H9 (cell line): ENCODE measurements at regions not wholly inside any gene's neighbourhood (a gene's known extent, or its start where the extent isn't known, plus 50 kb on each side); places are given as distances from the start of the nearest gene placed in this dataset.

Source experiments
- DNase-seq: peaks from one replicate; pipeline ENCODE4 v3.0.0-alpha.2; 2017
- H2AFZ ChIP-seq: one replicate; pipeline ENCODE4 v1.6.1; 2013; ENCODE audit warnings: mild to moderate bottlenecking, low read length, control low read depth, moderate library complexity
- H2AK5ac ChIP-seq: 2 replicates; pipeline ENCODE4 v1.6.1; 2013; ENCODE audit warnings: low read length, control low read depth, mixed read lengths; ENCODE audit not compliant: insufficient read length
- H2BK120ac ChIP-seq: one replicate; pipeline ENCODE4 v1.6.1; 2013; ENCODE audit warnings: low read depth, mild to moderate bottlenecking, low read length, control low read depth, inconsistent platforms; ENCODE audit not compliant: poor library complexity, severe bottlenecking
- H2BK12ac ChIP-seq: 2 replicates; pipeline ENCODE4 v1.6.1; 2013; ENCODE audit warnings: low read length, control low read depth, mixed read lengths, low read depth; ENCODE audit not compliant: insufficient read length
- H2BK15ac ChIP-seq: 2 replicates; pipeline ENCODE4 v1.6.1; 2013; ENCODE audit warnings: low read depth, low read length, control low read depth
- H2BK20ac ChIP-seq: one replicate; pipeline ENCODE4 v1.6.1; 2013; ENCODE audit warnings: low read depth, mild to moderate bottlenecking, low read length, control low read depth, inconsistent platforms; ENCODE audit not compliant: poor library complexity, severe bottlenecking
- H2BK5ac ChIP-seq: 2 replicates; pipeline ENCODE4 v1.6.1; 2013; ENCODE audit warnings: low read length, control low read depth, mixed read lengths; ENCODE audit not compliant: insufficient read length
- H3K14ac ChIP-seq: 2 replicates; pipeline ENCODE4 v1.6.1; 2013; ENCODE audit warnings: low read length, control low read depth; ENCODE audit not compliant: insufficient read depth
- H3K18ac ChIP-seq: 2 replicates; pipeline ENCODE4 v1.6.1; 2013; ENCODE audit warnings: low read depth, mild to moderate bottlenecking, mixed read lengths, low read length, control low read depth; ENCODE audit not compliant: insufficient read length
- H3K23ac ChIP-seq: 2 replicates; pipeline ENCODE4 v1.6.1; 2013; ENCODE audit warnings: low read length, control low read depth, mixed read lengths, low read depth; ENCODE audit not compliant: insufficient read length
- H3K23me2 ChIP-seq: 2 replicates; pipeline ENCODE4 v1.6.1; 2013; ENCODE audit warnings: low read depth, mild to moderate bottlenecking, mixed read lengths, low read length, control low read depth; ENCODE audit not compliant: insufficient read length, poor library complexity, severe bottlenecking
- H3K27ac ChIP-seq: 2 replicates; pipeline ENCODE4 v1.5.1; 2013; ENCODE audit warnings: low read length, control low read depth, mixed read lengths, low read depth; ENCODE audit not compliant: insufficient read length
- H3K27me3 ChIP-seq: 2 replicates; pipeline ENCODE4 v1.6.1; 2013; ENCODE audit warnings: low read length, control low read depth, inconsistent platforms; ENCODE audit not compliant: insufficient read depth
- H3K4ac ChIP-seq: 2 replicates; pipeline ENCODE4 v1.6.1; 2013; ENCODE audit warnings: low read depth, mild to moderate bottlenecking, control low read depth, inconsistent platforms, low read length, moderate library complexity
- H3K4me1 ChIP-seq: 2 replicates; pipeline ENCODE4 v1.6.1; 2013; ENCODE audit warnings: low read length, control low read depth, inconsistent platforms; ENCODE audit not compliant: insufficient read depth
- H3K4me2 ChIP-seq: 2 replicates; pipeline ENCODE4 v1.6.1; 2013; ENCODE audit warnings: low read length, control low read depth, mixed read lengths; ENCODE audit not compliant: insufficient read length, insufficient read depth
- H3K56ac ChIP-seq: 2 replicates; pipeline ENCODE4 v1.6.1; 2013; ENCODE audit warnings: low read depth, mild to moderate bottlenecking, mixed read lengths, low read length, control low read depth; ENCODE audit not compliant: insufficient read length
- H3K79me1 ChIP-seq: 2 replicates; pipeline ENCODE4 v1.6.1; 2013; ENCODE audit warnings: low read depth, mild to moderate bottlenecking, moderate library complexity, low read length, control low read depth, inconsistent platforms; ENCODE audit not compliant: insufficient read depth, poor library complexity, severe bottlenecking
- H3K79me2 ChIP-seq: 2 replicates; pipeline ENCODE4 v1.6.1; 2013; ENCODE audit warnings: low read length, control low read depth, inconsistent platforms; ENCODE audit not compliant: insufficient read depth
- H3K9ac ChIP-seq: 2 replicates; pipeline ENCODE4 v1.6.1; 2013; ENCODE audit warnings: low read length, control low read depth, mixed read lengths; ENCODE audit not compliant: insufficient read length; ENCODE audit errors: extremely low read depth
- H3K9me3 ChIP-seq: one replicate; pipeline ENCODE4 v1.6.1; 2013; ENCODE audit warnings: low read depth, low read length, inconsistent platforms; ENCODE audit not compliant: control insufficient read depth
- H3T11ph ChIP-seq: one replicate; pipeline ENCODE4 v1.6.1; 2013; ENCODE audit warnings: mild to moderate bottlenecking, low read length, control low read depth, inconsistent platforms
- H4K20me1 ChIP-seq: one replicate; pipeline ENCODE4 v1.6.1; 2013; ENCODE audit not compliant: control insufficient read depth, insufficient read length, insufficient read depth
- H4K5ac ChIP-seq: 2 replicates; pipeline ENCODE4 v1.6.1; 2013; ENCODE audit warnings: low read depth, mild to moderate bottlenecking, mixed read lengths, low read length, control low read depth; ENCODE audit not compliant: insufficient read length
- H4K8ac ChIP-seq: replicated peaks from 2 replicates; pipeline ENCODE4 v1.6.1; 2013; ENCODE audit warnings: low read length, control low read depth, mixed read lengths, low read depth; ENCODE audit not compliant: insufficient read length
- H4K91ac ChIP-seq: 2 replicates; pipeline ENCODE4 v1.6.1; 2013; ENCODE audit warnings: low read depth, mild to moderate bottlenecking, moderate library complexity, mixed read lengths, low read length, control low read depth; ENCODE audit not compliant: insufficient read length
- H3K27ac Mint-ChIP-seq, 3 experiments: 2 replicates in 2 of 3; 3 replicates in 1 of 3; pipeline ENCODE4 v1.8.0; 2020 to 2021; ENCODE audit warnings: mixed read lengths in 3 of 3, mild to moderate bottlenecking in 1 of 3, moderate library complexity in 1 of 3
- H3K27me3 Mint-ChIP-seq: 2 replicates; pipeline ENCODE4 v1.8.0; 2021; ENCODE audit warnings: low read depth, mild to moderate bottlenecking, moderate library complexity, mixed read lengths
- H3K36me3 Mint-ChIP-seq, 3 experiments: 2 replicates in 2 of 3; 3 replicates in 1 of 3; pipeline ENCODE4 v1.8.0; 2020 to 2021; ENCODE audit warnings: low read depth in 3 of 3, mixed read lengths in 3 of 3; ENCODE audit not compliant: insufficient read depth in 1 of 3
- H3K4me1 Mint-ChIP-seq, 2 experiments: 2 replicates each; pipeline ENCODE4 v1.8.0; 2020; ENCODE audit warnings: mixed read lengths in 2 of 2
- H3K4me3 Mint-ChIP-seq, 2 experiments: 2 replicates in 1 of 2; 3 replicates in 1 of 2; pipeline ENCODE4 v1.8.0; 2020 to 2021; ENCODE audit warnings: mild to moderate bottlenecking in 2 of 2, mixed read lengths in 2 of 2, moderate library complexity in 1 of 2
- H3K9me3 Mint-ChIP-seq, 2 experiments: 2 replicates in 1 of 2; 3 replicates in 1 of 2; pipeline ENCODE4 v1.8.0; 2020; ENCODE audit warnings: mild to moderate bottlenecking in 2 of 2, mixed read lengths in 2 of 2, moderate library complexity in 1 of 2
- WGBS: extraction: QIAGEN DNeasy Blood & Tissue Kit; methylation state at CpG from one replicate; pipeline ENCODE4 v1.1.7; 2013; ENCODE audit warnings: missing lambda C conversion rate, low lambda C conversion rate, mixed read lengths; ENCODE audit not compliant: insufficient read length; ENCODE audit errors: extremely low coverage; 5-methylcytosine and 5-hydroxymethylcytosine counted together
- TF ChIP-seq, protein P1 (sequence below): fragments of 200-600 bp; sonication (generic); conservative IDR thresholded peaks from 3 replicates; pipeline ENCODE4 v1.8.0; 2021; ENCODE audit warnings: antibody characterized with exemption, mild to moderate bottlenecking

- H4K8ac ChIP-seq, result no peak overlapping the region
- no peak overlapping the region for H4K5ac ChIP-seq
- no CpG with 5 or more reads among the region's 4 CpGs for WGBS
- no peaks in the 10 kb centered on the region for H3K4me1 ChIP-seq
- H3K23ac ChIP-seq, result no peak overlapping the region
- H3K4me2 ChIP-seq, result no peak overlapping the region
- Mint-ChIP-seq H3K4me1 (peaks cover 6 to 10% of the 10 kb centered on the region in 2 experiments), H3K36me3 (no peaks in the 10 kb centered on the region), H3K27ac (no peak overlapping the region), H3K9me3 (no peaks in the 10 kb centered on the region; a peak in 1 of 5 replicates), H3K4me3 (no peak overlapping the region), H3K27me3 (no peaks in the 10 kb centered on the region; the same call in none of the 2 replicates)
- no peak overlapping the region for H2AK5ac ChIP-seq
- no peak overlapping the region for H2BK12ac ChIP-seq
- no peaks in the 10 kb centered on the region for H4K20me1 ChIP-seq
- no peak overlapping the region for H4K91ac ChIP-seq
- no peaks in the 10 kb centered on the region for H3K27me3 ChIP-seq
- no peak overlapping the region for H3K14ac ChIP-seq
- H3K9ac ChIP-seq, result no peak overlapping the region
- H2AFZ ChIP-seq, result no peak overlapping the region
- H3K9me3 ChIP-seq, result no peaks in the 10 kb centered on the region
- H3K23me2 ChIP-seq, result no peaks in the 10 kb centered on the region
- no peak overlapping the region for H3K4ac ChIP-seq
- H2BK15ac ChIP-seq, result no peak overlapping the region
- no peak overlapping the region for H3T11ph ChIP-seq
- no peak overlapping the region for H3K27ac ChIP-seq
- H3K79me2 ChIP-seq, result no peaks in the 10 kb centered on the region
- no peak overlapping the region for H2BK20ac ChIP-seq
- no peaks in the 10 kb centered on the region for H3K79me1 ChIP-seq
- H3K18ac ChIP-seq, result no peak overlapping the region
- no peak for DNase-seq
- H3K56ac ChIP-seq, result no peak overlapping the region
- no peak overlapping the region for H2BK5ac ChIP-seq
- H2BK120ac ChIP-seq, result no peak overlapping the region
- TF ChIP-seq, protein P1, sequence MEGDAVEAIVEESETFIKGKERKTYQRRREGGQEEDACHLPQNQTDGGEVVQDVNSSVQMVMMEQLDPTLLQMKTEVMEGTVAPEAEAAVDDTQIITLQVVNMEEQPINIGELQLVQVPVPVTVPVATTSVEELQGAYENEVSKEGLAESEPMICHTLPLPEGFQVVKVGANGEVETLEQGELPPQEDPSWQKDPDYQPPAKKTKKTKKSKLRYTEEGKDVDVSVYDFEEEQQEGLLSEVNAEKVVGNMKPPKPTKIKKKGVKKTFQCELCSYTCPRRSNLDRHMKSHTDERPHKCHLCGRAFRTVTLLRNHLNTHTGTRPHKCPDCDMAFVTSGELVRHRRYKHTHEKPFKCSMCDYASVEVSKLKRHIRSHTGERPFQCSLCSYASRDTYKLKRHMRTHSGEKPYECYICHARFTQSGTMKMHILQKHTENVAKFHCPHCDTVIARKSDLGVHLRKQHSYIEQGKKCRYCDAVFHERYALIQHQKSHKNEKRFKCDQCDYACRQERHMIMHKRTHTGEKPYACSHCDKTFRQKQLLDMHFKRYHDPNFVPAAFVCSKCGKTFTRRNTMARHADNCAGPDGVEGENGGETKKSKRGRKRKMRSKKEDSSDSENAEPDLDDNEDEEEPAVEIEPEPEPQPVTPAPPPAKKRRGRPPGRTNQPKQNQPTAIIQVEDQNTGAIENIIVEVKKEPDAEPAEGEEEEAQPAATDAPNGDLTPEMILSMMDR, result no peak
These were observed 106.1 kb downstream of the TNFAIP3 start for GRCh38 chr6:137973201-137973600.
